ENCODE measurements at regions not wholly inside any gene's neighbourhood (a gene's known extent, or its start where the extent isn't known, plus 50 kb on each side); places are given as distances from the start of the nearest gene placed in this dataset.

- Histone ChIP-seq H3K27me3 (ENCODE audit: insufficient read depth, low read length) (no peaks in the 10 kb centered on the region), H3K36me3 (ENCODE audit: insufficient read depth, low read length) (no peaks in the 10 kb centered on the region), H2AFZ (ENCODE audit: low read length) (no peak overlapping the region), H3K4me2 (ENCODE audit: insufficient read depth, low read length) (no peak overlapping the region), H3K79me2 (ENCODE audit: insufficient read depth, low read length) (no peaks in the 10 kb centered on the region), H4K20me1 (ENCODE audit: insufficient read depth, low read length) (no peaks in the 10 kb centered on the region), H3K9me3 (ENCODE audit: low read depth, low read length) (no peaks in the 10 kb centered on the region), H3K27ac (ENCODE audit: low read depth, low read length) (no peak overlapping the region), H3K4me3 (ENCODE audit: insufficient read depth, low read length) (no peak overlapping the region), H3K4me1 (ENCODE audit: insufficient read depth, low read length) (no peaks in the 10 kb centered on the region)
- DNase-seq (ENCODE audit: insufficient read length, low spot score, missing footprints) = no peak
- TF ChIP-seq CTCF (IDR thresholded peaks at IDR 0.05; ENCODE audit: extremely low read depth, low read depth, low read length) = no peak
Measured at GRCh38 chr4:167724941-167725340, 367.4 kb upstream of the ANXA10 start.

GRCh38 chr4:167730769-167731168, 361.6 kb upstream of the ANXA10 start:
- Histone ChIP-seq H3K27me3 (ENCODE audit: insufficient read depth, low read length) (no peaks in the 10 kb centered on the region), H4K20me1 (ENCODE audit: insufficient read depth, low read length) (no peaks in the 10 kb centered on the region), H3K36me3 (ENCODE audit: insufficient read depth, low read length) (no peaks in the 10 kb centered on the region), H3K4me1 (ENCODE audit: insufficient read depth, low read length) (no peaks in the 10 kb centered on the region), H3K9me3 (ENCODE audit: low read depth, low read length) (peaks cover 2% of the 10 kb centered on the region), H2AFZ (ENCODE audit: low read length) (no peak overlapping the region), H3K4me3 (ENCODE audit: insufficient read depth, low read length) (no peak overlapping the region), H3K4me2 (ENCODE audit: insufficient read depth, low read length) (no peak overlapping the region), H3K27ac (ENCODE audit: low read depth, low read length) (no peak overlapping the region), H3K79me2 (ENCODE audit: insufficient read depth, low read length) (no peaks in the 10 kb centered on the region)
- TF ChIP-seq CTCF (IDR thresholded peaks at IDR 0.05; ENCODE audit: extremely low read depth, low read depth, low read length) = no peak
- DNase-seq (ENCODE audit: insufficient read length, low spot score, missing footprints) = no peak

- no peak overlapping the region for H3K4me3 ChIP-seq (ENCODE audit: insufficient read depth, low read length)
- H3K27me3 ChIP-seq (ENCODE audit: insufficient read depth, low read length) = no peaks in the 10 kb centered on the region
- no peaks in the 10 kb centered on the region for H3K36me3 ChIP-seq (ENCODE audit: insufficient read depth, low read length)
- no peak for DNase-seq (ENCODE audit: insufficient read length, low spot score, missing footprints)
- no peak for TF ChIP-seq CTCF (IDR thresholded peaks at IDR 0.05; ENCODE audit: extremely low read depth, low read depth, low read length)
- no peak overlapping the region for H2AFZ ChIP-seq (ENCODE audit: low read length)
- H3K27ac ChIP-seq (ENCODE audit: low read depth, low read length) = no peak overlapping the region
- H4K20me1 ChIP-seq (ENCODE audit: insufficient read depth, low read length) = no peaks in the 10 kb centered on the region
- H3K4me1 ChIP-seq (ENCODE audit: insufficient read depth, low read length) = no peaks in the 10 kb centered on the region
- no peaks in the 10 kb centered on the region for H3K9me3 ChIP-seq (ENCODE audit: low read depth, low read length)
- H3K4me2 ChIP-seq (ENCODE audit: insufficient read depth, low read length) = no peak overlapping the region
- H3K79me2 ChIP-seq (ENCODE audit: insufficient read depth, low read length) = no peaks in the 10 kb centered on the region
Measured at GRCh38 chr4:167745024-167745687, 347.2 kb upstream of the ANXA10 start.

GRCh38 chr4:167767281-167767680, 325.1 kb upstream of the ANXA10 start:
- no peak overlapping the region for H3K4me2 ChIP-seq (ENCODE audit: insufficient read depth, low read length)
- no peaks in the 10 kb centered on the region for H3K27me3 ChIP-seq (ENCODE audit: insufficient read depth, low read length)
- H3K27ac ChIP-seq (ENCODE audit: low read depth, low read length) = no peak overlapping the region
- H4K20me1 ChIP-seq (ENCODE audit: insufficient read depth, low read length) = no peaks in the 10 kb centered on the region
- no peaks in the 10 kb centered on the region for H3K36me3 ChIP-seq (ENCODE audit: insufficient read depth, low read length)
- no peak for TF ChIP-seq CTCF (IDR thresholded peaks at IDR 0.05; ENCODE audit: extremely low read depth, low read depth, low read length)
- H3K4me1 ChIP-seq (ENCODE audit: insufficient read depth, low read length) = no peaks in the 10 kb centered on the region
- H2AFZ ChIP-seq (ENCODE audit: low read length) = no peak overlapping the region
- H3K4me3 ChIP-seq (ENCODE audit: insufficient read depth, low read length) = no peak overlapping the region
- no peak for DNase-seq (ENCODE audit: insufficient read length, low spot score, missing footprints)
- no peaks in the 10 kb centered on the region for H3K79me2 ChIP-seq (ENCODE audit: insufficient read depth, low read length)
- no peaks in the 10 kb centered on the region for H3K9me3 ChIP-seq (ENCODE audit: low read depth, low read length)
